SIG-M5 treated with dmso at 0.1 percent for 504 hours (cell line): ENCODE measurements at regions not wholly inside any gene's neighbourhood (a gene's known extent, or its start where the extent isn't known, plus 50 kb on each side); places are given as distances from the start of the nearest gene placed in this dataset.
A peak's percentile ranks its signal among the peaks of the same experiment; 100 is the strongest.
"Not testable (repeated sequence)": the region's sequence is repeated elsewhere in the genome, so short reads cannot be mapped to it uniquely, and the experiment has no call there.

Source experiments
- DNase-seq: peaks from one replicate; lab custom pipeline; 2025; ENCODE audit not compliant: unreplicated experiment; lab: John Stamatoyannopoulos, UW

DNA sequence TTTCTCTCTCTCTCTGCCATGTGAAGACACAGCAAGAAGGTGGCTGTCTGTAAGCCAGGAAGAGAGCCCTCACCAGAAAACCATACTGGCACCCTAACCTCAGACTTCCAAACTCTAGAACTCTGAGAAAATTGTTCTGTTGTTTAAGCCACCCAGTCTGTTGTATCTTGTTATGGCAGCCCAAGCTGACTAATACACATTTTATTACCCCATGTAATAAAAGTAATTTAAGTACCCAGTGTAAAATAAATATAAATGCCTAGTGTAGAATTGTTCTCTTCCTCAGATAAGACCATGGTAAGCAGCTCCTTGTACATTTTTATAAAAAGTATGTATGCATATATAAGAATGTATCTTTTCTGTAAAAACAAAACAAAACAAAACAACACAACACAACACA is 119.7 kb downstream of the DTL start:
- DNase-seq = no peak

DNA sequence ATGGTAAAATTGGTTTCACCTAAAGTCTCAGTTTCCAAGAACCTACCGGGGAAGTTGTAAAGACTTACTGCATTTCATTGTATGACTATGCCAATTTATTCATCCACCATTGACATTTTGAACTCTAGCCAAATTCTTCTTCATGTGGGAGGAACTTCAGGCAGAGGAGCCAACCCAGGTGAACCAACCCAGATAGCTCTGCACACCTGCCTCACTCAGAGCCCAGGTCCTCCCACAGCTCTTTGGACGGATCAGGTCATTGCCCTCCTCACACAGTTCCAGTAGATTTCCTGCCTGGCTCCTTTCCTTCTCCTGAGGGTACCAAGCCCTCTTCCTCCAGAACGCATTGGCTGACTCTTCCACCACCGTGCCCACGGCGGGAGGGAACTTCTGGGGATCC is 121.7 kb downstream of the DTL start:
- no peak for DNase-seq

DNA sequence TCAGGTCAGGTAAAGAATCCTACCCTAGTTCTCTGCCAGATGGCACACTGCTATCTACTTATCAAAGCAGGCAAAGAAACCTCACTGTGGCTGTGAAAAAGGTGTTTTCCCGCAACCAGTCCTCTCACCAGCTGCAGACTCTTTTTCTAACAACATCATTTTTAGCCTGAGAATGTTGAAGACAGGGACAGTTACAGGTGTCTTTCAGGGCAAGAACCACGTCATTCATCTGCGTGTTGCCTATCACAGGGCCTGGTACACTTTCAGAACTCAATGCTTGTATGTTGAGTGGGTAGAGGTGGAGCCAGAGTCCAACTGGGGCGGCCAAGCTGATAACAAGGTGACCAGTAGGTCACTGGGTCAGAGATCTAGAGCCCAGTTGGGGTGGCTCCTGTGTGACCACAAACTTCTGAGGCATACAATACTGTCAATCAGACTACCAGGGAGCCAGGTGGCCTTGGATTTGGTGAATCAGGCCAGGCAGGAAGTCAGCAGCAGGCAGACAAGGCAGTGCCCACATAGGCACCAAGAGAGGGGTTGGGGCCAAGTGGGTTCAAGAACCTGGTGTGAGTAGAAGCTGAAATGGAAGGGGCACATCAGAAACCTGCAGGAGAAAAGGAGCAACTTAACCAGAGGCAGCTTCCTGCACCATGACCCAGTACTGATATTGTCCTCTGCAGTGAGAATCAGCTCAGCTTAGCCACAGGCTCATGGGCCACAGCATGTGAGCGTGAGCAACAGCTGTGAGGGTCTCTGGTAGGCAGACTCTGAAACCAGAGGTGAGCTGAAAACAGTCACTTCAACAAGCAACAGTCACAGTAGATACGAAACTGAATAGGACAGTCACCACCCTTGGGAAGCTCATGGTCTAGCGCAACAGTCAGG is 123.6 kb downstream of the DTL start:
- no peak for DNase-seq

DNA sequence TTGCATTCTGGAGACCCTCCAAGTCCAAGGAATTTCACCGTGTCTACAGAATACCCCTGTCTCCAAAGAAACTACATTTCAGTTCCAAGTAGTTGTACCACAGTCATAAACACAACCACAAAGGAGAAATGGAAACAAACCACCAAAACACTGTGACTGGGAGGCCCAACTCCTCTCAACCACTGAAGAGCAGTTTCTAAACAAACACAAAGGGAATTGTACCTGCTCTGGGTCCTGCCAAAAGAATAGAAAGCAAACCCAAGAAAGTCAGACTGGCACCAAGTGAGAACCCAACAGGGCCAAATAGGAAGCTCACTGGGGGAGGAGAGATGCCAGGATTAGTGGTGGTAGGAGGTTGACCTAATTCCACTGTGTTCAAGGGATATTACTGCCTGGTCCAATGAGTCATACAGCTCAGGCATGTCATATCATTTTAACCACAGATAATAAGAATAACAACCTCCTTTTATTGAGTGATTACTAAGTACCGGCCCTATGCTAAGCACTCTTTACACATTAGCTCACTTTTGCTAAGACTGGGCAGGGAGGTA is 123.9 kb upstream of the PPP2R5A start:
- no peak for DNase-seq

DNA sequence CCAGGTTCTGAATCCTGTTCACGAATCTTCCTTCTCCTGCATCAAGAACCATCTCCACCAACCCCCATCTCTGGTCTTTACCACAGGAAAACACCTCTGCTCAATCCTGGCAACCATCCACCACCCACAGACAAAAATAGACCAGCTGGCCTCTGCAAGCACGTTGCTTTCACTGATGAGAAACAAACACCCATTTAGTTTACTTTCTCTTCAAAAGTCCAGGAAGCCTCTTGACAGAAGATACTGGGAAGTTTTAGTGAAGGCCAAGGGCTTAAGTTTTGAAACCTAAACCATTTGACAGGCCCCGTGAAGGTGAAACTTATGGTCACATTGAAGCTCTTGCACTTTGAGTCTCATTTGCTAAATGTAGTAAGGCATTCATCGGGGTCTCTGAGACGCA is 122.6 kb upstream of the PPP2R5A start:
- DNase-seq = no peak

DNA sequence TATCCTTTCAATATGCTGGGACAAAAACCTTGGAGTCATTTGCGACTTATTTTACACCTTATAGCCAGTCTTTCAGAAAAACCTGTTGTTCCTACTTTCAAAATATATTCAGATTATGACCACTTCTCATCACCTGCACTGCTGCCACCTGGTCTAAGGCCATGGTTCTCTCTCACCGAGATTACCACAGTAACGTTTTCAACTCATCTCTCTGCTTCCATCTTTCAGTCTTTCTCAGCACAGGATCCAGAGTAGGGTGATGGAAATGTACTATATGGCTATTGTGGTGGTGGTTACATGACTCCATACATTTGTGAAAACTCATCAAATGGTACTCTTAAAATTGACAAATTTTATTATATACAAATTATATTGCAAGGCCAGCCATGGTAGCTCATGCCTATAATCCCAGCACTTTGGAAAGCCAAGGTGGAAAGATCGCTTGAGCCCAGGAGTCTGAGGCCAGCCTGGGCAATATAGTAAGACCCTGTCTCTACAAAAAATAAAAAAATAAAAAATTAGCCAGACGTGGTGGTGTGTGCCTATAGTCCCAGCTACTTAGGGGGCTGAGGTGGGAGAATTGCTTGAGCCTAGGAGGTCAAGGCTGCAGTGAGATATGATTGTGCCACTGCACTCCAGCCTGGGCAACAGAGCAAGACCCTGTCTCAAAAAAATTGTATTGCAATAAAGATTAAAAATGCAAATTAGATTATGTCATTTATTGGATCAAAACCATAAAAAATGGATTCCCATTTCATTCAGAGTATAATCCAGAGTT is 120.9 kb upstream of the PPP2R5A start:
- no peak for DNase-seq

DNA sequence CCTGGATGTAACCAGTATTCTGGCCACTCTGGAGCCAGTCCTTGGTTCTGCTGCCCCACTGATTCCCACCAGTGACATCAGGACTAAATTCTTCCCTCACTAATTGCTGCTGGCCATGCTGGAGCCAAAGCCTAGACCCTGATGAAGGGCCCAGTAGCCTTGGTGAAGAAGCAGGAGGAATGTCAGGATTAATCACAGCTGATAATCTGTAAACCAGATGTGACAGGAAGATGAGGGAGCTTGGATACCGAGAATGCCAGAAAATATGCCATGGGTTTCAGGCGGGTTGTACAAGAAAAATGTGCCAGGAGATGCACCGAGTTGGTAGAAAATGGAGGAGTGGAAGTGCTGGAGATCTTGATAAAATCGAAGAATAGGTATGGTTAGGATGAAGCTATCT is 119.0 kb upstream of the PPP2R5A start:
- no peak for DNase-seq

DNA sequence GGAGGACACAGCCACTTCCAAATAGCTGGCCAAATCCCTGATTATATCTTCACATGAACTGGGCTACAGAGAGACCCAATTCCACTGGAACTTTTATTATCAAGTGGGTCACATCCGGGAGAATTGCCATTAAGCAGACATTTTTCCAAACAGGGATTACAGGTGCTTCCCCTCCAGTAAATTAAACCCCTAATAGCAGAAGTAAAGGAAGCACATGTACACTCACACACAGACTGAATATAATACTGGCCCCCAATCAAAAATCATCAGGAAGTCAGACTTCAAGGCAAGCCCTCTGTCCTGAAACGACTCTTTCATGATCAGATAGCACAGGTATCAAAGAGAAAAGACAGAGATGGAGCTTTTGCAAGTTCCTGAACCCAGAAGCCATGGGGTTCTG is 118.6 kb upstream of the PPP2R5A start:
- DNase-seq = no peak

DNA sequence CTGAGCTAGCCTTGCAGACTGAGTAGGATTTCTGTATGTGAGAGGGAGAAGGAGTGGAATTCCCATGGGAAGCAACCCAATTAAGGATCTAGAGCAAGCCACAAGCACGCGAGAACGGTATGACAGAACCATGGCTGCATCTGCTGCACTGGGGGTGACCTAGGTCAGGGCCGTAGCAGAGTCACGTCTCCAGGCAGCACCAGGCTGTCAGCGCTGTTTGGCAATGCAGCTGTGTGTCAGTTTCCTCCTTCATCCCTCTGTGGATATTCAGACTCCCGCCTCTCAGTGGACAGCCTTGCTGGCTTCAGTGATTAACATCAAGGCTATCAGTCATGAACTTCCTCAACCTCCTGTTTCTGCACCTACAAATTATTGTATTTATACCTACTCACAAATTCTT is 118.1 kb upstream of the PPP2R5A start:
- DNase-seq = no peak

DNA sequence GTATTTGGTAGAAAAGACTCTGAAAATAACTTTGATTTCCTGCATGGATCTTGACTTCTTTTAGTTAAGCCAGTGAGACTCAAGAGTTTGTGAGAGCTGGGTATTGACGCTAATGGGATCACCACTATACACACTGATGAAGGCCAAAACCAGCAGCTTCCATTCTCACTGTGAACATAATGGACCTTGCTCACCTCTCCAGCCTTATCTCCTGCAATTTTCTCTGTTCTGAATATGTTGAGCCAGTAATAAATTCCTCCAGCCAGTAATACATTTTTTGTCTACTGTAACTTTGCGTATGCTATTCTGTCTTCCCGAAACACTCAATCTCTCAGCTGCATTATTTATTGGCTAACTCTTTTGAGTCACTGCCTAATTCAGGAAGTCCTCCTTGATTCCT is 111.6 kb upstream of the PPP2R5A start:
- DNase-seq = no peak

DNA sequence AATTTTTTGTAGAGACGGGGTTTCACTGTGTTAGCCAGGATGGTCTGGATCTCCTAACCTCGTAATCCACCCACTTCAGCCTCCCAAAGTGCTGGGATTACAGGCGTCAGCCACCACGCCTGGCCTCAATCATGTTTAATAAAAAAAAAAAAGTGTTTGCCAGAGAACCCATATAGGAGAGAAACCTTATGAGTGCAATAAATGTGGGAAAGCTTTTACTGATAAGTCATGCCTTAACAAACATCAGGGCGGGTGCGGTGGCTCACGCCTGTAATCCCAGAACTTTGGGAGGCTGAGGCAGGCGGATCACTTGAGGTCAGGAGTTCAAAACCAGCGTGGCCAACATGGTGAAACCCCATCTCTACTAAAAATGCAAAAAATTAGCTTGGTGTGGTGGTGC is 110.9 kb upstream of the PPP2R5A start:
- not testable (repeated sequence) for DNase-seq

DNA sequence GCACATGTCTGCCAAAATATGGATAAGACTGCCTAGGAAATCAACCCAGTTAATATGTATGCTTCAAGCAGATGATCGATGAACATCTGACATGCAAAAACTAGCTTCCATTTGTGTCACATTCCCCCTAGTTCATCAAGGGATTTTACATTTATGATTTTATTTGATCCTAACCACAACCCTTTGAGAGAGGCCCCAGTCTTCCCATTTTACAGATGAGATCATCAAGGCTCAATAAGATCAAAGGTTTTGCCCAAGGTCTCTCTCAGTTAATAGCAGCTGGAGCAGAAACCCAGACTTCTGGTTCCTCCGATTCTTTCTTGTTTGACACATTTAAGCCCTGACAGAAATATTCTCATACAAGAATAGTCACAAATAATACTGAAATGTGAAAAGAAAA is 107.7 kb upstream of the PPP2R5A start:
- no peak for DNase-seq

DNA sequence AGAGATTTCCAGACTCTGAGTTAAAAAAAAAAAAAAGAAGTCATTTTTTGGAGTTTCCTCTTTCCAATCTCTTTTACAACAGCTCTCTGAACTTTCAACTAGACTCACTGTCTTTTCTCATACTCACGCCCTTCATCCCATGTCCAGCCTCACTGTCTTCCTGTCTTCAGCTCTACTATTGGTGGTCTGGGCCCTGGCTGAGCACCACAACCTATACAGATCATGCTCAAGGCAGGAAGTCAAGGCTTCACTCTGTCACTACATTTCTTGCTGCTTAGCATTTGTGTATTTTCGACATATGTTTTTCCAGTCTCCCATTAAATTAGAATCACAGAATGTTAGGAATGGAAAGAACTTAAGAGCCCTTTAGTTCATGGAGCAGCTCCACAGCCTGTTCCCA is 106.4 kb upstream of the PPP2R5A start:
- DNase-seq = no peak

DNA sequence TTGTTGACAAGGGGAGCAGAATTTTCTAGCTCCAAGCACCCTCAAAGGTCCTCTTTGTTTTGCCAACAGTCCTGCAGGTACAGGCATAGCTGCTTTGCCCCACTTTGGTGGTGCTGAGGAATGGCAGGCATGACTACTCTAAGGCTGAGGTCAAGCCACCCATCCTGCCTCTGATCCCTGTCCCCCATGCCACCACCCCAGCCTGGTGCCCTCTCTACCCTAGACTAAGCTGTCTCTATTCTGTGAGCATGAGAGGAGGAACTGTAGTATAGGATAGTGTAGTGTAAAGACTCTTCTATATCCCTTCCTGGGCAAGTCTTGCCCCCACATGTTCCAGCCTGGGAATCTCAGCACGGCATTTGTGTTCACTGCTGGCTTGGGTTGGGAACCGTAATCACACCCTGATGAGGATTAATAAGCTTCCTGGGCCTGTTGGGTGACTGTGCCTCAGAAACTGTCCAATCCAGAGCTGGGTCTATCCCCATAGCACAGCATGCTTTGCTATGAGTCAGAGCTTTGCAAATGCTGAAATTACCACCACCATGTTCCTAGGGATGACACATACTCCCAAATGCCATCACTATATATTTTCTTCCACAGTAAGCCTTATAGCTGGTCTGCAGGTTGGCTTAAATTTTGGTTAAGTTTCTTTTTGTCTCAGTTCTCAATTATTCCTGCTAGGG is 105.7 kb upstream of the PPP2R5A start:
- DNase-seq = peak; percentile 24

DNA sequence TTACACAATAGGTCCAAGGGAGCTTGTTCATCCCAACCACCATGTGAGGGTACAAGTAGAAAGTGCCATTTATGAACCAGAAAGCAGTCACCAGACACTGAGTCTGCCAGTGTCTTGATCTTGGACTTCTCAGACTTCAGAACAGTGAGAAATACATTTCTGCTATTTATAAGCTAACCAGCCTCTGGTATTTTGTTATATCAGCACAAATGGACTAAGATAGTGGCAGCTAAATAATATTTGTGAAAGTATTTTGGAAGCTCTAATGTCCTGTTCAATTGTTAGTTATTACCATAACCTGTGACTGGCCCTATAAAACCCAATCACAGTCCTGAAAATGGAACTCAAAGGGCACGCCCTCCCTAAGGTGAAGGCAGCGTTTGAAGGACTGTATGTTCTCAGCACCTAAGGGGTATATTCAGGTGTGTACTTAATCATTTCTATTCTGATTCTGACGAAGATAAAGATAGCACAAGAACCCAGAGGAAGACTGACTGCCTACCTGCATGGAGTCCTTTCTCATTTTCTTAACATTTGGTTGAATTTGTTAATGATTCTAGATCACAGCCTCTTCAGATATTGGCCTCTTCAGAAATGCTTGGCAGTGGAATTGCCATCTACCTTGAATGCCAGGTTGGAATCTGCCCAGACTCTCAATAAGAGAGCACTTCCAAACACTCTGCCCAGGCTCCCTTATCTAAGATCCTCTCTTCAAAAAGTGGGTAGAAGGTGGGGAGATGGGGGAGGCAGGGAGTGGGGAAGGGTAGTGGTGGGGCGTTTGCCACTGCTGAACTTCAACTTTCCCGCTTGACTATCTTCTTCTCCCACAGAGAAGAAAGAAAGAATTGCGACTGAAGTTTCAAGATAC is 104.0 kb upstream of the PPP2R5A start:
- no peak for DNase-seq

DNA sequence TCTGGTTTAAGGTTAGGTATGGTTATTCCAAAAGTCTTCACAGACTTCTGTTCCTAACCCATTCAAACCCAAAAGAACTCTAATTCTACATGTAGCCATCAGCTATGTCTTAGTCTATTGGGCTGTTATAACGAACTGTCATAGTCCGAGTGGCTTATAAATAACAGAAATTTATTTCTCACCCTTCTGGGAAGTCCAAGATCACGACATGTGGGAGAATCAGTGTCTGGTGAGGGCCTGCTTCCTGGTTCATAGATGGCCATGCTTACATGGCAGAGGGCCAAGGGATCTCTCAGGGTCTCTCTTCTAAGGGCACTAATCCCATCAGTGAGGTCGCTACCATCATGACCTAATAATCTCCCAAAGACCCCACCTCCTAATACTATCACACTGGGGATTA is 103.0 kb upstream of the PPP2R5A start:
- DNase-seq = no peak

DNA sequence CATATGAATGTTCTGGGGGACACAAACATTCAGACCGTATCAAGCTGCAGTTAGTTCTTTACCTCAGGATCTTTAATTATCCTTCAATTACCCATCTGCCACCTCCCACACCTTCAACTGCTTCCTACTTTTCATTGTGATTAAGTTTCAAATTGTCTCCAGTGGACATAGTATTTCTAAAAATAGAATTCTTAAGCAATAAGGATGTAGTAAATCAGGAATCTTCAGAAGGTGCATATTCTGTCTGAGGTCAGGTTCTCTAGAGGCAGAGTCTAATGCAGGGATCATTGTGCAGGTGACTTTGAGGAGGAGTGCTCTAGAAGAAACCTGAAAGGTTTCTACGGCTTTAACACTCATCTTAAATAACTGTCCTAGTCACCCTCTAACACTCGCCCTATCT is 102.6 kb upstream of the PPP2R5A start:
- no peak for DNase-seq

DNA sequence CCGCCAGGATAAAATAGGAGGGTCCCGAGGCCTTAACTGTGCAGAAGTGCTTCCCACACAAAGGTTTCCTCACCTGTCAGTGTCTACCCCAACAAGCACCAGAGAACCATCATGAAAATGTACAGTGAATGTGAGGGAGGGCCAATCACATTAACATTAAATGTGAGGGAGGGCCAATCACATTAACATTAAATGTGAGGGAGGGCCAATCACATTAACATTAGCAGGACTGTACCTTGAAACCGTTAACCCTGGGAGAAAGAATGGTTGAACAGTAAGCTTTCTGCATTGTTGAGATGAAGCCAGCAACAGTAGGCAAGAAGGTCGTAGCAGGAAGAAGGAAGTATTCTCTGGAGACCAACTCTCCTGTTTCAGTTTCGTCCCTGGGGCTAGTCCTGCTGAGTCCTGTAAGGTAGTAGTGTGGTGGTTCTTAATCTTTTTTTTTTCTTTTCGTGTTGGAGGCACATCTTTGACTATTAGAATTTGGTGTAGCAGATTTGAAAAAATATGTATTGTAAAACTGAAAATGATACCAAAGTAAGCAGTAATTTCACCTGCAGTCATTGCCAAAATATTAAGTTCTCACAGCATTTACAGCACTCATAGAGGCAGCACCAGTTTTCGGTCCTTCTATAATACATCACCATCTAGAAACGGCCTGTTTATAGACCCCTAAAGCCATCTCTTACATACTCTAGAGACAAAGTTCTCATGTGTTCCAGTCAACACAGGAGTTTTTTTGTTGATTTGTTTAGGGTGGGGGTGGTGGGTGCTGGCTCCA is 98.6 kb upstream of the PPP2R5A start:
- DNase-seq = peak; percentile 80

DNA sequence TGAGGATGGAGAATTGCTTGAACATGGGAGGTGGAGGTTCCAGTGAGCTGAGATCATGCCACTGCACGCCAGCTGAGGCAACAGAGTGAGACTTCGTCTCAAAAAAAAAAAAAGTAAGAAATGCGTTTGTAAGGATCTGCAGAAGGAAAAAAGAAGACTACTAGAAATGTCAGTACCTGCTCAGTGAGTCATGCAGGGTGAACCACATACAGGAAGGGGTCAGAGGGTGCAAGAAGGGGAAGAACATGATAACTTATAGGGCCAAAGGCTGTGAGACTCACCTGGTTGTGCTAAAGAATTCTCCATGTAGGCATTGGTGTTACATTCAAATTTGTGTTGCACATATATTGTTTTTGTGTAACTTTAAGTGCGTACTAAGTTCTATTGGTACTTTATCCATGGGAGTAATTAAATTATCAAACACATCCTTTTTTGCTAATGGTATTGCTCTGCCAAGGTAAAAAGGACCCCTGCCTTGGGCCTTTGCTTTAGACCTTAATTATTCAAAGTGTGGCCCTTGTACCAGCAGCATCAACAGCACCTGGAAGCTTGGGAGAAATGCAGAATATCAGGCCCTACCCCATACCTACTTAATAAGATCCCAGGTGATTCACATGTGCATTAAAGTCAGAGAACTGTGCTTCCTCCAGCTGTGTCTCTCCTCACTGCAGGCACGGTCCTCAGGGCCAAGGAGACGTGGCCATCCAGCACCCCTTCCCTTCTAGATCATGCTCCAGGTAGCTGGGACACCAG is 96.4 kb upstream of the PPP2R5A start:
- no peak for DNase-seq
